ENCODE measurements at regions not wholly inside any gene's neighbourhood (a gene's known extent, or its start where the extent isn't known, plus 50 kb on each side); places are given as distances from the start of the nearest gene placed in this dataset.

- no peak for TF ChIP-seq GATA2 (IDR thresholded peaks at IDR 0.05; ENCODE audit: low read depth, low read length)
- TF ChIP-seq GATA3 (IDR thresholded peaks at IDR 0.05; ENCODE audit: low read depth, low read length) = no peak
Measured at GRCh38 chr13:76733671-76734070, 152.5 kb downstream of the KCTD12 start.
